ENCODE measurements at regions not wholly inside any gene's neighbourhood (a gene's known extent, or its start where the extent isn't known, plus 50 kb on each side); places are given as distances from the start of the nearest gene placed in this dataset.

DNA sequence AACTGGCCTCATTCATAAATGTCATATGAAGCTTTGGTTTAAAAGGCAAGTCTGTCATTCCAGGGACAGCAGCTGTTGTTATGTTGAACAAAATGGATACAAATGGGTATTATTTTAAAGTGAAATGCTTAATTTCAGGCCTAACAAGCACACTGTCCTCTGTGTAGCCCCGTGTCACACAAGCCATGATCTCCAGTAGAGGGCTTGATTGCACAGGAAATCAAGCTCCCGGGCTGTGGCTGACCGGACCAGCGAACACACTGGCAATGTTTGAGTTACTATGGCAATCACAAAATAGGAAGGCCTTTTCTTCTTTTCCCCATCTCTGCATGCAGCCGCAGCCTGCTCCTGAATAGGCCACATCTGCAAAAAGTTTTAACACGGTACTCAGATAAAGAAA, 64.0 kb upstream of the GSX1 start:
- DNase-seq: no peak
- H3K36me3 Mint-ChIP-seq: no peaks in the 10 kb centered on the region
- ATAC-seq: no peak
- H3K4me3 Mint-ChIP-seq: no peak overlapping the region
- peaks cover 30% of the 10 kb centered on the region for H3K27me3 Mint-ChIP-seq
- H3K4me1 Mint-ChIP-seq: peaks cover 4% of the 10 kb centered on the region
- CTCF ChIA-PET: no interaction called here
- no peak overlapping the region for H3K27ac Mint-ChIP-seq
- no peaks in the 10 kb centered on the region for H3K9me3 Mint-ChIP-seq (ENCODE audit: low read depth)

DNA sequence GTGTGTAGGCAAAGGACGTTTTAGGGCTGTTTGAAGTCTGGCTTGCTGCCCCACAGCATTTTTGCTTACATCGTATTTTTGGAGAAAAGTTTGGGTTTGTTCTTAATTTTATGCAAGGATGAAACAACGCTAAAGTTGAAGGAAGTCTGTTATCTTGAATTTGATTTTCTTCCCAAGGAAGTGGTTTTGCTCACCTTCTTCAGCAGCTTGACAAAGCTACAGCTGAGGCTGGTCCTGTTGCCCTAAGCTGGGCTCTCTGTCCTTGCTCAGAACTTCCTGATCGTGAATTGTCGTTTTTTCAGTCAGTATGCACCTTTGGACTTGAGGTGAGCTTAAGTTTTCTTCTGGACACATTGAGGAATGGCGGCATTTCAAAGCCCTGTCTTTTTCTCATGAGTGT, 62.1 kb upstream of the GSX1 start:
- Mint-ChIP-seq H3K4me1 (peaks cover 4% of the 10 kb centered on the region), H3K27ac (no peak overlapping the region), H3K36me3 (no peaks in the 10 kb centered on the region), H3K9me3 (ENCODE audit: low read depth) (no peaks in the 10 kb centered on the region), H3K27me3 (peaks cover 31% of the 10 kb centered on the region), H3K4me3 (no peak overlapping the region)
- no peak for ATAC-seq
- no peak for DNase-seq
- CTCF ChIA-PET: interaction anchor here (1.0 kb wide), 1 partner anchor 97 kb away, joined by 4 read pairs; no protein-coding TSS in a partner anchor
